Gastrocnemius medialis (tissue), 4 donors: ENCODE measurements at regions not wholly inside any gene's neighbourhood (a gene's known extent, or its start where the extent isn't known, plus 50 kb on each side); places are given as distances from the start of the nearest gene placed in this dataset.

Experiments
- ATAC-seq, 2 donors: fragments of 150-250 bp; one replicate each; pipeline ENCODE4 v1.9.1; 2016
- DNase-seq, 2 donors: peaks; one replicate each; pipeline ENCODE4 v3.0.0-alpha.2; 2019
- H3K27ac ChIP-seq, 4 donors: fragments of 200-600 bp; sonication (generic); 1 replicate in 1 of 4; 2 replicates in 3 of 4; pipeline ENCODE4 v1.5.1; 2016 to 2018; ENCODE audit warnings: mild to moderate bottlenecking in 2 of 4, moderate library complexity in 1 of 4
- H3K27me3 ChIP-seq, 3 donors: fragments of 200-600 bp; sonication (generic) in 2 of 3; 1 replicate in 1 of 3; 2 replicates in 2 of 3; pipeline versions ENCODE4 v1.5.1 to v1.6.0; 2016 to 2019; ENCODE audit warnings: mild to moderate bottlenecking in 1 of 3, moderate library complexity in 1 of 3
- H3K36me3 ChIP-seq, 2 donors: fragments of 200-600 bp; sonication (generic) in 1 of 2; one replicate each; pipeline ENCODE4 v1.5.1; 2017 to 2018
- H3K4me1 ChIP-seq, 2 donors: fragments of 200-600 bp; sonication (generic) in 1 of 2; one replicate each; pipeline ENCODE4 v1.5.1; 2016 to 2017; ENCODE audit warnings: mild to moderate bottlenecking in 2 of 2
- H3K4me3 ChIP-seq, 4 donors: fragments of 200-600 bp; sonication (generic) in 3 of 4; 1 replicate in 1 of 4; 2 replicates in 3 of 4; pipeline ENCODE4 v1.5.1; 2016 to 2019; ENCODE audit warnings: mild to moderate bottlenecking in 2 of 4
- H3K9me3 ChIP-seq, 3 donors: fragments of 200-600 bp; sonication (generic) in 2 of 3; 1 replicate in 1 of 3; 2 replicates in 2 of 3; pipeline ENCODE4 v1.5.1; 2016 to 2019
- CTCF ChIP-seq, 5 experiments: fragments of 450-650 bp in 3 of 5; fragments of 200-600 bp in 2 of 5; sonication (generic) in 2 of 5; IDR thresholded peaks in 4 of 5; conservative IDR thresholded peaks in 1 of 5; 1 replicate in 4 of 5; 2 replicates in 1 of 5; pipeline ENCODE4 v1.5.1; 2016 to 2019; ENCODE audit warnings: antibody characterized with exemption in 5 of 5, mild to moderate bottlenecking in 3 of 5, moderate library complexity in 3 of 5
- POLR2A ChIP-seq, 2 donors: fragments of 450-650 bp; IDR thresholded peaks; one replicate each; pipeline ENCODE4 v1.6.1; 2017; ENCODE audit warnings: antibody characterized with exemption in 2 of 2, mild to moderate bottlenecking in 2 of 2, moderate library complexity in 2 of 2
- in situ Hi-C, 4 donors: fragments of 200-750 bp; cut with MboI; loops; one replicate each; pipeline versions ENCODE4 v1.15.0 to v1.8.0; 2017; ENCODE audit warnings: low sequenced_read_pairs in 4 of 4
- intact Hi-C: fragments of 100-400 bp; cut with DNase I; formaldehyde crosslinking; loops from one replicate; pipeline ENCODE4 v1.15.1; 2023; ENCODE audit warnings: low total_unique reads

GRCh38 chr10:31593124-31593523, 274.1 kb downstream of the ZEB1 start:
- in situ Hi-C loops (no loop called here), intact Hi-C loops (no loop called here)
- Histone ChIP-seq H3K27me3 (no peaks in the 10 kb centered on the region), H3K9me3 (no peaks in the 10 kb centered on the region), H3K4me3 (no peak overlapping the region), H3K27ac (no peak overlapping the region), H3K4me1 (peaks cover 12 to 13% of the 10 kb centered on the region in 2 donors), H3K36me3 (no peaks in the 10 kb centered on the region)
- DNase-seq (no peak), ATAC-seq (no peak)
- TF ChIP-seq CTCF (IDR thresholded peaks at IDR 0.05 in 4 of 5, conservative IDR thresholded peaks at IDR 0.05 in 1 of 5) (no peak), POLR2A (IDR thresholded peaks at IDR 0.05) (no peak)

- H3K27me3 ChIP-seq, result no peaks in the 10 kb centered on the region
- ATAC-seq (no peak), DNase-seq (no peak)
- H3K36me3 ChIP-seq, result no peaks in the 10 kb centered on the region
- TF ChIP-seq CTCF (IDR thresholded peaks at IDR 0.05 in 4 of 5, conservative IDR thresholded peaks at IDR 0.05 in 1 of 5) (no peak), POLR2A (IDR thresholded peaks at IDR 0.05) (no peak)
- intact Hi-C loops, result no loop called here
- H3K27ac ChIP-seq, result no peak overlapping the region
- H3K4me1 ChIP-seq, result peaks cover 12 to 13% of the 10 kb centered on the region in 2 donors
- H3K4me3 ChIP-seq, result no peak overlapping the region
- H3K9me3 ChIP-seq, result no peaks in the 10 kb centered on the region
- in situ Hi-C loops, result no loop called here
Observed at GRCh38 chr10:31591569-31591968, 272.6 kb downstream of the ZEB1 start.

- ATAC-seq (no peak), DNase-seq (no peak)
- peaks cover 12 to 13% of the 10 kb centered on the region in 2 donors for H3K4me1 ChIP-seq
- no peak overlapping the region for H3K4me3 ChIP-seq
- H3K9me3 ChIP-seq, result no peaks in the 10 kb centered on the region
- no peaks in the 10 kb centered on the region for H3K36me3 ChIP-seq
- no peak for TF ChIP-seq CTCF (IDR thresholded peaks at IDR 0.05 in 4 of 5, conservative IDR thresholded peaks at IDR 0.05 in 1 of 5)
- no peak for TF ChIP-seq POLR2A (IDR thresholded peaks at IDR 0.05)
- no peak overlapping the region for H3K27ac ChIP-seq
- intact Hi-C loops (no loop called here), in situ Hi-C loops (no loop called here)
- no peaks in the 10 kb centered on the region for H3K27me3 ChIP-seq
Observed at GRCh38 chr10:31590023-31590800, 271.2 kb downstream of the ZEB1 start.

- H3K4me1 ChIP-seq, result peaks cover 8 to 13% of the 10 kb centered on the region in 2 donors
- intact Hi-C loops (no loop called here), in situ Hi-C loops (no loop called here)
- no peaks in the 10 kb centered on the region for H3K9me3 ChIP-seq
- no peak for ATAC-seq
- no peak for DNase-seq
- no peaks in the 10 kb centered on the region for H3K27me3 ChIP-seq
- no peaks in the 10 kb centered on the region for H3K36me3 ChIP-seq
- TF ChIP-seq CTCF (IDR thresholded peaks at IDR 0.05 in 4 of 5, conservative IDR thresholded peaks at IDR 0.05 in 1 of 5), result no peak
- no peak for TF ChIP-seq POLR2A (IDR thresholded peaks at IDR 0.05)
- H3K27ac ChIP-seq, result no peak overlapping the region
- no peak overlapping the region for H3K4me3 ChIP-seq
Observed at GRCh38 chr10:31587691-31588090, 268.7 kb downstream of the ZEB1 start.
